ENCODE measurements at regions not wholly inside any gene's neighbourhood (a gene's known extent, or its start where the extent isn't known, plus 50 kb on each side); places are given as distances from the start of the nearest gene placed in this dataset.

DNA sequence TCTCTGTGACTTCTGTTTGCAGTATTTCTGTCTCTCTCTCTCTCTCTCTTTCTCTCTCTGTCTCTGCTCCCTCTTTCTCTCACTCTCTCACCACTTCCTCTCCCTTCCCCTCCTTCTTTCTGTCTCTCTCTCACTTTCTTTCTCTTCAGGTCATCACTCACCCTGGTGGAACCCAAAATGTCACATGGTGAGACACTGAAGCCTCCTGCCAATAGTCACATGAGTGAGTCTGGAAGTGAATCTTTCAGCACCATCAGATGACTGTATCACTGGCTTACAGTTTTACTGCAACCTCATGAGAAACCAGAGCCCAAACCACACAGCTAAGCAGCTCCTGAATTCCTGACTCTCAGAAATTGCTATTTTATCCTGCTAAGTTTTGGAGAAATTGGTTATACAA, 414.6 kb downstream of the CAAP1 start:
- DNase-seq: no peak

GRCh38 chr9:26471261-26471660, 421.3 kb downstream of the CAAP1 start:
- DNase-seq: no peak

DNA sequence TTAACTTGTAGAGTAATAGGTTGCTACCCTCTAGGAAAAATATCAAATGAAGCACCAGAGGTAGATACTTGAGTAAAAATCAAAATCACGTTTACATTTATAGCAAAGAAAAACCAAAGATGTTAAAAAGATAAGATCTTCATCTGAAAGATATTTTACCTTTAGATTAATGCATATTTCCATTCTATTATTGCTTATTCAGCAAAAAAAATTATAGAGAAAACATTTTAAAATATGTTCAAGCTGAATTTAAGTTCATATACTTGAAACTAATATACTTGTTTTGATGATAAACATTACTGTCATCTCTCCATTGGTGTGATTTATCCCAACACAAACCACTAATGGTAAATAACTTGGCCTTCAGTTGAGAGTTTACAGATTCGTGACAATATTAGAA, 422.3 kb downstream of the CAAP1 start:
- no peak for DNase-seq

DNA sequence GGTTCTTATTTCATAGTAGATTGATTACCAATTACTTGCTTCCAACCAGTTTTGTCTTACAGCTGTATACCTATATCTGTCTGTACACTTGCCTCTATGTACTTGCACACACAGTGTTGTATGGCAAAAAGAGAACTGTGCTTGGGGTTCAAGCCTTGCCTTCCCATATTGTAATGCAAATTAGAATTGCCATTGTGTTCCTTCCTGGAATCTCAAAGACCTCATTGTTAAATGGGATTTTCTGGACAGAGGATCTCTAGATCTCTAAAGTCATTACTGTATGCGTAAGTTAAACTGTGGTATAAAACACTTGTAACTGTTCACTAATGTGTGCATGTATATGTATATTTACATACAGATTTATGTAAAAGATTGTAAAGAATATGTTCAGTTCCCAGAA, 428.8 kb downstream of the CAAP1 start:
- no peak for DNase-seq

- no peak for DNase-seq
Measured at GRCh38 chr9:26462751-26463150, 429.9 kb downstream of the CAAP1 start.

GRCh38 chr9:26462213-26462612, 430.4 kb downstream of the CAAP1 start:
- no peak for DNase-seq

GRCh38 chr9:26460624-26461023, 432.0 kb downstream of the CAAP1 start:
- DNase-seq: no peak

DNA sequence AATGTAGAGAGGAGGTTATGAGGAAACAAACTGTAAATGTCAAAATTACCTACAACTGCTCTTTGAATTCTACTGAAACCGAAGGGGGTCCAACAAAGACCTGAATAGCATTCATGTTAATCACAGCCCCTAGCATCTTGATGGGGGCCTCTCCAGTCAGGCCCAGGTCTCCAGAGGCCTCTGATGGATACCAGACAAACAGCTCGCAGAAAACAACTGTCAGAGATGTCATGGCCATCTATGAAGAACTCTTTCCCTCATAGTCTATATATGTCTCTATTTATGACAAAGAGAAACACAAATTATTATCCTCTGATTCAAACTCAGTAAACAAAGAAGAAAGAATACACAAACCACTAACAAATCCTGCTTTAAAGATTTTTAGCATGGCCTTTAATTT, 432.6 kb downstream of the CAAP1 start:
- DNase-seq: no peak

DNA sequence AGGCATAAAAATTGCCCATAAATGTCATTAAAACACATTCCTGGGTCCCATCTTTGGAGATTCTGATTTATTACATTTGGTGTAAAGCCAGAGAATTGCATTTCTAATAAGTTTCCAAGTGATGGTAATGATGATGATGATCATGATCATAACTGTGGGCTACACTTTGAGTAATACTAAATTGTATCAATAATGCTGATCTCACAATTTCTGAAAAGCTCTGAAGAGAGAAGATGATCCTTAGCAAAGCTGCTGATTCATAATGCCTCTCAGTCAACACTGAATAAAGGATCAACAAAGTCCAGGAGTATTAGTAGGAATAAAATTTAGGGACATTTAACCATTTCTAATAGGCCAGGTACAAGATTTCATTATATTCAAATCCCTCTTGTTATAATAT, 434.5 kb downstream of the CAAP1 start:
- DNase-seq: no peak

DNA sequence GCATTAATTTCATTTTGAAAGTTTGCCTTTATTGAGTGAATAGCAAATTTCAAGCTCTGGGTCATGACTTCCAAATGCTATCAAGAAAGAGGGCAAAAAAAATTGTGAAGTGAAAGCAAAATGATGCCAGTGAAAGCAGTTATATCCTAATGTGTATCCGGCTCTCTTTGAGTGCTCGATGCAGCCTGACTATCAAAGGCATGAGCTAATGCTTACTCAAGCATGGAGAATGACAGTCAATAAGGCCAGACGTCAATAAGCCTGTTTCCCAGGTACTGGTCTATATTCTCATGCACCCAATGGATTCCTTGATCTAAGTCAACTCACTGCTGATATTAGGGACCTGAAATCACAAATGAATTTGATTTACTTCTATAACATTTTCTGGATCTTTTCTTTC, 435.5 kb downstream of the CAAP1 start:
- DNase-seq: no peak

- no peak for DNase-seq
Measured at GRCh38 chr9:26439061-26439624, 453.5 kb downstream of the CAAP1 start.

GRCh38 chr9:26437056-26437711, 455.4 kb downstream of the CAAP1 start:
- no peak for DNase-seq

GRCh38 chr9:26426551-26427131, 466.0 kb downstream of the CAAP1 start:
- no peak for DNase-seq

DNA sequence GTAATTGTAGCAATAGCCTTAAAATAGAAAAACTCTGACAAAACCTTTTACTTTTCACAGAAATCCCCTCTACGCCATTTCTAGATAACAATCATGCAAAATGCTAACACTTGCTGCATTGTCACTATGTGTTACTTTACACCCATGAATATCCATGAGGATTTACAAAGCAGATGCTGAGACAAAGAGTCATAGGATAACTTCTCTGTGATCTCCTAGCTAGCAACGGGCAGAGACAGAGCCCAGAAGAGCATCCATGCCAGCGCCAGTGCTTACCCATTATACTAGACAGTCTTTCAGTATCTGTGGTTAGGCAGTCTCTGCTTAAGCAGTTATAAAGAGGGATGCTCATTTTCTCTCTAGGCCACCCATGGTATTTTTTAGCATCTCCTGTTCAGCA, 474.1 kb downstream of the CAAP1 start:
- no peak for DNase-seq

- DNase-seq: no peak
Measured at GRCh38 chr9:26415528-26415927, 477.1 kb downstream of the CAAP1 start.

DNA sequence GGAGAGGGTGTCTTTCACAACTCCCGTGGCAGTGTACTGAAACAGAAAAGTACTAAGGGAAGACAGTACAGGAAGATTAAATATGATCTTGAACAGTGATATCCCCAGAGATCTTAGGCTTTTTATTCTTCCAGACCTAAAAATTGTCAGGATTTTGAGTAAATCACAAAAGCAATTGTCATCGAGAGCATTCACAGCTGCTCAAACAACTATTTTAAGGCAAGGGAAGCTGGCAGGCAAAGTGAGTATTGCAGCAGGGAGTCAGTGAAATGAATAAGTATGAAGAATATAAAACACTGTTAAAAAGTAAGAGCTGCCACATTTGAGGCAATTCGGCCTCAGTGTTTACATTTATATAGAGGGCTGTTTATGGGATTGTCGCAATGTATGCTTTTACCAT, 479.0 kb downstream of the CAAP1 start:
- no peak for DNase-seq

- no peak for DNase-seq
Measured at GRCh38 chr9:26412446-26412845, 480.2 kb downstream of the CAAP1 start.

DNA sequence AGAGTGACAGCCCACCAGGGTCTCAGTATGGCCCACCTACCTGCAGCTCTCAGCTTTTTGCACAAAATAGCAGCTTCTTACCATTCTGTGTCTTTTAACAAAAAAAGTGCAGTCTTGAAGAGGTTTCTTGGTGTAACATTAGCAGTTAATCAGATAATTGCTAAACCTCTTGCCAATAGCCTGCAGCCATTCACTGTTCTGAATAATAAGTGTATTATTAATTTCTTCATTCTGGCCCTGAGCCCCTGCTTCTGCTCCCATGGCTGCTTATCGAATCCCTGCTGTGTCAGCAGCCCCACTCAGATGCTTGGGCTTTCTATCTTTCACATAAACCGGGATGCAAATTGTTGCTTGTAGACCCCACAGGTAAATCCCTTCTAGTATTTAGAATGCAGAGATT, 485.9 kb downstream of the CAAP1 start:
- DNase-seq: no peak

DNA sequence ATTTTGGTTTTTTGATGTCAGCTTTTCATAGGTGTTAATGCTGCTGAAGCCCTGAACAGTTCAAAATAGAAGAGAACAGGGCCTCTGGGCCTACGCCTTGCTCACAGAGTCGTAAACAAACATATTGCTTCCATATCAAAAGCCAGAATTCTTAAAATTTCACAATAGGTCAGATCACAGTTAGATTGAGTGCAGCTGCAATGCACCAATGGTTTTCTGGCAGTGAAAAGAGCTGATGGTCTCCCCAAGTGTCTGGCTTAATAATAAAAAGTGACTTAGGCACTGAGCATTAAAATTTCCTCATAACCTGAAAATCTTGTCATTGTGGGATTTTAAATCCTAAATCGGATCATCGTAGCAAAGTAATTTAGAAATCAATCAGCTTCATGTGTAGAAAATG, 493.0 kb downstream of the CAAP1 start:
- no peak for DNase-seq

- DNase-seq: no peak
Measured at GRCh38 chr9:26394025-26394424, 498.6 kb downstream of the CAAP1 start.

- no peak for DNase-seq
Measured at GRCh38 chr9:26392639-26393038, 500.0 kb downstream of the CAAP1 start.

DNA sequence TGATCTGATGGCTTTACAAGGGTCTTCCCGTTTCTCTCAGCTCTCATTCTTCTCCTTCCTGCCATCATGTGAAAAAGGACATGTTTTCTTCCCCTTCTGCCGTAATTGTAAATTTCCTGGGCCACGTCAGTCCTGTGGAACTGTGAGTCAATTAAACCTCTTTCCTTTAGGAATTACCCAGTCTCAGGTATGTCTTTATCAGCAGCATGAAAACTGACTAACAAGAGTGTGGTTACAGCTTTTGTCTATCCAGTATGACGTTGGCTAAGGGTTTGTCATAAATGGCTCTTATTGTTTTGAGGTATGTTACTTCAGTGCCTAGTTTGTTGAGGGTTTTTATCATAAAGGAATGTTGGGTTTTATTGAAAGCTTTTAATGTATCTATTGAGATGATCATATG, 501.6 kb downstream of the CAAP1 start:
- DNase-seq: no peak

DNA sequence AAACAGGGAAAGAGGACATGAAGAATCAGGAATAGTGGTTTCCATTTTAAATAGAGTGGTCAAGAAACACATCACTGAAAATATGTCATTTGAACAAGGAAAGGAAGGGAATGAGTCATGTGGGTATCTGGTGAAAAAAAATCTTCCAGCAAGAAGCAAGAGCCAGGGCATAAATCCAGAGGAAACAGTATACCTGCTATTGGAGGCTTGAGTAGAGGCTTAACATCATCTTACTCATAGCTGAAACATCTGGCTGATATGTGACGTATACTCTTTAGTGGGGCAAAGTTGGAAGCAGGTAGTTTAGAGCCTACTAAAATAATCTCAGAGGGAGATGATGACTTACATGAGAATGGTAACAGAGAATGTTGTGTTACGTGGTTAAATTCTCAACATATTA, 517.2 kb downstream of the CAAP1 start:
- DNase-seq: no peak

DNA sequence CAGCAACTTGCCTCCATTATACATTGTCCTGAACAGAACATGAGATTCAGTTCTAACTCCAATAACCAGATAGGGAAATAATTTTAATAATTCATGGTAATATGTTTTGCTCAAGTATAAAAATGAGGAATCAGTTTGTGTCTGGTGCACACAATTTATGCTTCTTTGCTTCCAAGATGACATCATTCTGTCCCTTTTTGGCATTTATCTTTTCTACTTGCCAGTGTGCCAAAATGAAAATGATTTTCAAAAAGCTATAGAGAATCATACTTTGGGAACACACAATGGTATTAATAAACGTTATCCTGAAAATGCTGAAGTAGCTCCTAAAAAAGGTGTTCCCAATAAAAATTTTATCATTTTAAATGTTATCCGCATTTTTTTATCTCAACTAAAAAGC, 519.0 kb downstream of the CAAP1 start:
- no peak for DNase-seq

DNA sequence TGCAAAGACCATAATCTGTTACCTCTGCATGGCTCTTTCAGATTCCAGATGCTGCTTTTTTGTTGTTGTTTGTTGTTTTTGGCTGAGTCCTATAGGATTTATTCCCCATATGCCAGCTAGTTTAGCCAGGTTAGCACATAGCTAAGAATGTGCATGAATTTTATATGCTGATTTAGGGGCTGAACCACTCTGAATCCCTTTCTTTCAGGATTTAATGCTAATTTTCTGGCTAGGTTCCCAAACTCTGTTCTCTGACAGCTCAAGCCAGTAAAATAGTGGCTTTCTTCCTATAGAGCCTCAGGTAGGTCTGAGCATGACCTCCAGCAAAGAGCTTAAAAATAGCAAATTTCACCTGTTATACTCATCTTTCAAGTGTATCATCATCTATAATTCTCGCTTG, 521.4 kb downstream of the CAAP1 start:
- DNase-seq: no peak
